Mucosa of rectum (tissue), 2 donors: ENCODE measurements at regions not wholly inside any gene's neighbourhood (a gene's known extent, or its start where the extent isn't known, plus 50 kb on each side); places are given as distances from the start of the nearest gene placed in this dataset.
"Not testable (repeated sequence)": the region's sequence is repeated elsewhere in the genome, so short reads cannot be mapped to it uniquely, and the experiment has no call there.

Experiments
- H3K27ac ChIP-seq, 2 donors: one replicate each; pipeline ENCODE4 v1.7.0; 2013; ENCODE audit warnings: inconsistent platforms in 2 of 2, low read depth in 2 of 2, low read length in 2 of 2
- H3K27me3 ChIP-seq, 2 donors: one replicate each; pipeline ENCODE4 v1.7.0; 2013; ENCODE audit warnings: low read length in 2 of 2; ENCODE audit not compliant: control insufficient read depth in 2 of 2, insufficient read depth in 2 of 2
- H3K36me3 ChIP-seq, 2 donors: one replicate each; pipeline ENCODE4 v1.7.0; 2013; ENCODE audit warnings: low read length in 2 of 2; ENCODE audit not compliant: control insufficient read depth in 2 of 2, insufficient read depth in 2 of 2
- H3K4me1 ChIP-seq, 2 donors: one replicate each; pipeline ENCODE4 v1.7.0; 2013; ENCODE audit warnings: low read length in 2 of 2, mild to moderate bottlenecking in 1 of 2; ENCODE audit not compliant: control insufficient read depth in 2 of 2, insufficient read depth in 2 of 2
- H3K4me3 ChIP-seq, 2 donors: one replicate each; pipeline ENCODE4 v1.7.0; 2013; ENCODE audit warnings: low read length in 2 of 2
- H3K9ac ChIP-seq, 2 donors: one replicate each; pipeline ENCODE4 v1.7.0; 2013; ENCODE audit warnings: low read length in 2 of 2, low read depth in 1 of 2, mild to moderate bottlenecking in 1 of 2
- H3K9me3 ChIP-seq, 2 donors: one replicate each; pipeline ENCODE4 v1.7.0; 2013; ENCODE audit warnings: low read length in 2 of 2; ENCODE audit not compliant: control insufficient read depth in 2 of 2
- donor health status: healthy.
- donor health status: Normal muscosa, but diverticular disease.

- H3K36me3 ChIP-seq: no peaks in the 10 kb centered on the region
- H3K9ac ChIP-seq: no peak overlapping the region
- H3K9me3 ChIP-seq: no peaks in the 10 kb centered on the region
- no peak overlapping the region for H3K27ac ChIP-seq
- no peak overlapping the region for H3K4me3 ChIP-seq
- no peaks in the 10 kb centered on the region for H3K27me3 ChIP-seq
- H3K4me1 ChIP-seq: no peaks in the 10 kb centered on the region
These were observed 540.1 kb upstream of the CHAC2 start for GRCh38 chr2:53227535-53227934.

GRCh38 chr2:53220969-53221368 is 546.6 kb upstream of the CHAC2 start:
- no peaks in the 10 kb centered on the region for H3K36me3 ChIP-seq
- no peak overlapping the region for H3K9ac ChIP-seq
- H3K9me3 ChIP-seq: no peaks in the 10 kb centered on the region
- H3K27ac ChIP-seq: no peak overlapping the region
- no peaks in the 10 kb centered on the region for H3K27me3 ChIP-seq
- no peak overlapping the region for H3K4me3 ChIP-seq
- H3K4me1 ChIP-seq: no peaks in the 10 kb centered on the region

GRCh38 chr2:53217250-53217649 is 550.4 kb upstream of the CHAC2 start:
- H3K27me3 ChIP-seq: no peaks in the 10 kb centered on the region
- no peak overlapping the region for H3K4me3 ChIP-seq
- H3K4me1 ChIP-seq: no peaks in the 10 kb centered on the region
- no peaks in the 10 kb centered on the region for H3K36me3 ChIP-seq
- no peak overlapping the region for H3K9ac ChIP-seq
- no peaks in the 10 kb centered on the region for H3K9me3 ChIP-seq
- H3K27ac ChIP-seq: no peak overlapping the region

DNA sequence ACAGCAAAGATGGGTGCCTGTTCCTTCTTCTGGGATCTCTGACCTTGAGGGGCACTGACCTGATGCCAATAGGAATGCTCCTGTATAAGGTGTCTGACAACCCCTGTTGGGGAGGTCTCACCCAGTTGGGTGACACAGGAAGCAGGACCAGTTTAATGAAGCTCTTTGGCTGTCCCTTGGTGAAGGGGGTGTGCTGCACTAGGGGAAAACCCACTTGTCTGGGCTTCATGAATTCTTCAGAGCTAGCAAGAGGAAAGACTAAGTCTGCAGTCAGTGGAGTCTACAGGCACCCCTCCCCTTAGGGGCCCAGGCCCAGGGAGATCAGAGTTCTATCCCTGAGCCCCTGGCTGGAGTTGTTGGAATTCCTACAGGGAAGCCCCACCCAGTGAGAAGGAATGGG is 550.8 kb upstream of the CHAC2 start:
- Histone ChIP-seq H3K27ac (no peak overlapping the region), H3K4me3 (no peak overlapping the region), H3K27me3 (no peaks in the 10 kb centered on the region), H3K9me3 (no peaks in the 10 kb centered on the region), H3K9ac (no peak overlapping the region), H3K36me3 (no peaks in the 10 kb centered on the region), H3K4me1 (no peaks in the 10 kb centered on the region)

- Histone ChIP-seq H3K9ac (no peak overlapping the region), H3K36me3 (no peaks in the 10 kb centered on the region), H3K9me3 (no peaks in the 10 kb centered on the region), H3K4me3 (no peak overlapping the region), H3K27me3 (no peaks in the 10 kb centered on the region), H3K27ac (no peak overlapping the region), H3K4me1 (no peaks in the 10 kb centered on the region)
These were observed 555.0 kb upstream of the CHAC2 start for GRCh38 chr2:53212576-53212975.

- Histone ChIP-seq H3K4me3 (no peak overlapping the region), H3K36me3 (no peaks in the 10 kb centered on the region), H3K27me3 (no peaks in the 10 kb centered on the region), H3K27ac (no peak overlapping the region), H3K9me3 (no peaks in the 10 kb centered on the region), H3K9ac (no peak overlapping the region), H3K4me1 (no peaks in the 10 kb centered on the region)
These were observed 556.3 kb upstream of the CHAC2 start for GRCh38 chr2:53211201-53211774.

DNA sequence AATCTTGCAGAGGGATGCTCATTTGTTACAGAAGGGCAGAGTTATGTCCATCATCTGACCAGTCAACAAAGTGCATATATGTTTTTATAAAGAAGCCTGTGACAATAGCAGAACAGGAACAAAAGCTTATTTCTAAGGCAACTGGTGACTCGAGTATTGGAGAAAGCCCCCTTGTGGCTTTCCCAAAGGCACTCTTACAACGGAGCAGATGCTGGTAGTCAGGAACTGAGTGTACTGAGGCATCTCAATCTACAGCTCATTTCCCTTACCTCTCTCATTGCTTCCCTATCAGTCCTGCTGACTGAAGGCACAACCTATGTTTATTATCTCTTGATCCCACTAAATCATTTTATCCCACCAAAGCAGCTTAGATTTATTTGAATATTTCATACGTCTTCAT is 557.1 kb upstream of the CHAC2 start:
- H3K4me1 ChIP-seq: no peaks in the 10 kb centered on the region
- H3K9ac ChIP-seq: no peak overlapping the region
- no peaks in the 10 kb centered on the region for H3K36me3 ChIP-seq
- no peak overlapping the region for H3K4me3 ChIP-seq
- H3K27me3 ChIP-seq: no peaks in the 10 kb centered on the region
- no peak overlapping the region for H3K27ac ChIP-seq
- no peaks in the 10 kb centered on the region for H3K9me3 ChIP-seq

DNA sequence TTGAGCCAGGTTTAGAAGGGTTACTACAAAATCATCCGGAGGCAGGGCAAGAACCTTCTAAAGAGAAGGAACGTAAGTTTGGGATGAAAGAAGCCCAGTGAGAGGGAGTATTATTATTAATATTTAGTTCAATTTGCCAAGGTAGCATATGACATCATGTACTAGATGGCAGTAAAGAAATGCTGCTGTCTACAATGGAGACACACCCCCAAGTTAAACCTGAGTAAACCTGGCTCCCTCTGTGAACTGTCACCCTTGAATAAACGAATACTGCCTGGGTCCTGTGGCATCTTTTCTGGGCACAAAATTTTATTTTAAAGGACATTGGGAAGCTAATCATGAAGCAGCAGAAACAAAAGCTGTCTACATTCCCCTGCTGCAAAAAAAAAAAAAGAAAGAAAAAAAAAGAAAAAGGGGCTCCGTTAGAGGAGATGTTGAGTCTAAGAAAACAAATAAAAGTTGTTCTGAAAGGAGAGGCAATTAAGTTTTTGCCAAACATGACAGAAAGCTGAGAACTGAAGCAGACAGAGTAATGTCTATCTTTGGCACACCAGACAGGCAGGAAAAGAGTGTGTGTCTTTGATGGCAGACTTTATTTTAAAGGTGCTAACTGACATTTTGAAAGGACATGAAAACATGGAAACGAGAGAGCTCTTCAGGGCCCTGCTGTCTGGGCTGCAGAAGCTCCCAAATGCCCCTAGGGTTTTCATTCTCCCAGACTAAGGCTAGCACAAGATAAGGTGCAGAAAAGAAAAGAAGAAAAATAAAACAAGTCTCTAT is 557.7 kb upstream of the CHAC2 start:
- H3K4me1 ChIP-seq: no peaks in the 10 kb centered on the region
- no peak overlapping the region for H3K9ac ChIP-seq
- no peak overlapping the region for H3K27ac ChIP-seq
- H3K9me3 ChIP-seq: no peaks in the 10 kb centered on the region
- no peak overlapping the region for H3K4me3 ChIP-seq
- H3K27me3 ChIP-seq: no peaks in the 10 kb centered on the region
- no peaks in the 10 kb centered on the region for H3K36me3 ChIP-seq

DNA sequence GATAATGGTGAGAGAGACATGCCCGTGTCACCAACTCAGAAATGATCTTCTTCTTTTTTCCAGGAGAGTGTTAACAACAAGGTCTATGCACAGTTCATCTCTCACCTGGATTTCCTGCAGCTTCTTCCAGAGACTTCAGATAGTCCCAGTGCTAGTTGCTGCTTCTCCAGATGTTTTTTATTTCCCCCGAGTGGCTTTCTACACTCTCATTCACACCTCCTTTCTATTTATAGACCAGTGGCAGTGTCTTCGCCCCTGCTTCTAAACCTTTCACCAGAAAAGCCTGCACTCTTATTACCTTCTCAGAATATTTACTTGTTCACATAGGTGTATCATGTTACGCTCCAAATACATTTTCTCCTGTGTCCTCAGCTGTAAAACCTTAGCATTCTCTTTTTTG is 558.8 kb upstream of the CHAC2 start:
- Histone ChIP-seq H3K4me1 (no peaks in the 10 kb centered on the region), H3K27ac (no peak overlapping the region), H3K36me3 (no peaks in the 10 kb centered on the region), H3K4me3 (no peak overlapping the region), H3K9me3 (no peaks in the 10 kb centered on the region), H3K27me3 (no peaks in the 10 kb centered on the region), H3K9ac (no peak overlapping the region)

DNA sequence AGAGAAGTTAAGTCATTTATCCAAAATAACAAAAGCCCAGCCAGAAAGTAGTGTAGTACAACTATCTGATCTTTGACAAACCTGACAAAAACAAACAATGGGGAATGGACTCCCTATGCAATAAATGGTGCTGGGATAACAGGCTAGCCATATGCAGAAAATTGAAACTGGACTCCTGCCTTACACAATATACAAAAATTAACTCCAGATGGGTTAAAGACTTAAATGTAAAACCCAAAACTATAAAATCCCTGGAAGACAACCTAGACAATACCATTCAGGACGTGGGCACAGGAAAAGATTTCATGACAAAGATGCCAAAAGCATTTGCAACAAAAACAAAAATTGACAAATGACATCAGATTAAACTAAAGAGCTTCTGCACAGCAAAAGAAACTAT is 561.4 kb upstream of the CHAC2 start:
- H3K4me3 ChIP-seq, H3K36me3 ChIP-seq, H3K9ac ChIP-seq, H3K9me3 ChIP-seq, H3K27me3 ChIP-seq, H3K4me1 ChIP-seq, H3K27ac ChIP-seq: not testable (repeated sequence)
